A549 (cell line): ENCODE measurements at regions not wholly inside any gene's neighbourhood (a gene's known extent, or its start where the extent isn't known, plus 50 kb on each side); places are given as distances from the start of the nearest gene placed in this dataset.
A peak's percentile ranks its signal among the peaks of the same experiment; 100 is the strongest.

ENCODE experiments used
- ATAC-seq, 2 experiments: fragments of 200-7000 bp in 1 of 2; fragments of >200 bp in 1 of 2; cut with Nextera tagmentation in 1 of 2; cut with Tn5 transposase in 1 of 2; 3 replicates each; pipeline versions ENCODE4 v1.8.0 to v1.9.1; 2018 to 2020; ENCODE audit warnings: mild to moderate bottlenecking in 1 of 2, moderate library complexity in 1 of 2
- CTCF ChIA-PET: fragments of 300-600 bp; sonication (Branson Sonifier 250); formaldehyde crosslinking; extraction: SDS; loops from one replicate; lab custom pipeline; 2021; ENCODE audit warnings: antibody characterized with exemption, inconsistent platforms; lab: Yijun Ruan, JAX
- POLR2A ChIA-PET: fragments of 350-600 bp; formaldehyde crosslinking; extraction: SDS; loops from one replicate; lab custom pipeline; 2021; ENCODE audit warnings: antibody characterized with exemption, inconsistent platforms; lab: Yijun Ruan, JAX
- DNase-seq, 2 experiments: peaks; one replicate each; pipeline versions ENCODE4 v3.0.0 to v3.0.0-alpha.2; 2011 to 2016; ENCODE audit warnings: low read depth in 1 of 2, low spot score in 1 of 2
- FAIRE-seq: peaks from 2 replicates; lab custom pipeline; 2011; peaks lifted over from hg19 to GRCh38; lab: Jason Lieb, UNC
- H3K27ac ChIP-seq, 2 experiments: fragments of >200 bp; sonication (Bioruptor Twin); formaldehyde crosslinking; 3 replicates each; pipeline ENCODE4 v1.5.1; 2016 to 2017
- H3K4me1 ChIP-seq: fragments of >200 bp; sonication (Bioruptor Twin); formaldehyde crosslinking; 3 replicates; pipeline ENCODE4 v1.6.1; 2016
- H3K4me2 ChIP-seq: fragments of >200 bp; sonication (Bioruptor Twin); formaldehyde crosslinking; 3 replicates; pipeline ENCODE4 v1.6.1; 2016
- H3K4me3 ChIP-seq: fragments of >200 bp; sonication (Bioruptor Twin); formaldehyde crosslinking; 3 replicates; pipeline ENCODE4 v1.5.1; 2016
- H3K9me3 ChIP-seq: fragments of >200 bp; sonication (Bioruptor Twin); formaldehyde crosslinking; 3 replicates; pipeline ENCODE4 v1.6.1; 2016
- BCL3 ChIP-seq: fragments of >200 bp; sonication (Bioruptor Twin); formaldehyde crosslinking; IDR thresholded peaks from 3 replicates; pipeline ENCODE4 v1.6.1; 2016
- E2F6 ChIP-seq: IDR thresholded peaks from 2 replicates; pipeline ENCODE4 v1.6.1; 2012; ENCODE audit warnings: low read depth, borderline replicate concordance
- FOSL2 ChIP-seq, 2 experiments: fragments of 450-650 bp in 1 of 2; fragments of >200 bp in 1 of 2; sonication (Bioruptor Twin) in 1 of 2; formaldehyde crosslinking; IDR thresholded peaks; 2 replicates each; pipeline versions ENCODE4 v1.5.0 to v1.6.1; 2016 to 2020; ENCODE audit warnings: mild to moderate bottlenecking in 1 of 2, moderate library complexity in 1 of 2
- FOXS1 ChIP-seq: fragments of 250-450 bp; sonication (Bioruptor Pico); IDR thresholded peaks from 2 replicates; pipeline ENCODE4 v1.5.0; 2020; ENCODE audit warnings: mild to moderate bottlenecking, moderate library complexity
- KDM1A ChIP-seq: fragments of 200-600 bp; sonication (generic); IDR thresholded peaks from 2 replicates; pipeline ENCODE4 v1.6.1; 2016; ENCODE audit warnings: low read depth, mild to moderate bottlenecking
- MAFK ChIP-seq: fragments of 450-650 bp; IDR thresholded peaks from 2 replicates; pipeline ENCODE4 v1.6.1; 2014; ENCODE audit not compliant: partially characterized antibody
- MAX ChIP-seq: IDR thresholded peaks from 2 replicates; pipeline ENCODE4 v1.6.1; 2012
- NR3C1 ChIP-seq: fragments of >200 bp; sonication (Bioruptor Twin); formaldehyde crosslinking; IDR thresholded peaks from 3 replicates; pipeline ENCODE4 v1.6.1; 2017
- PHF8 ChIP-seq: fragments of 200-600 bp; sonication (generic); IDR thresholded peaks from 2 replicates; pipeline ENCODE4 v1.6.1; 2016; ENCODE audit warnings: low read depth, mild to moderate bottlenecking, antibody characterized with exemption, moderate library complexity, borderline replicate concordance
- POLR2AphosphoS2 ChIP-seq: conservative IDR thresholded peaks from 2 replicates; pipeline ENCODE4 v1.6.1; 2012; ENCODE audit warnings: low read length, improper control_type of control experiment, inconsistent platforms
- REST ChIP-seq: fragments of 200-600 bp; sonication (generic); IDR thresholded peaks from 2 replicates; pipeline ENCODE4 v1.6.1; 2016; ENCODE audit warnings: antibody characterized with exemption, mild to moderate bottlenecking, moderate library complexity
- ZC3H11A ChIP-seq: fragments of 450-650 bp; IDR thresholded peaks from 2 replicates; pipeline ENCODE4 v1.6.1; 2014; ENCODE audit warnings: antibody characterized with exemption, mild to moderate bottlenecking
- ZSCAN20 ChIP-seq: fragments of 250-450 bp; sonication (Bioruptor Pico); IDR thresholded peaks from 2 replicates; pipeline ENCODE4 v1.8.0; 2022; ENCODE audit warnings: mild to moderate bottlenecking, moderate library complexity
- whole genome bisulfite sequencing: methylation state at CpG from one replicate; pipeline ENCODE4 v1.1.6; 2017; ENCODE audit errors: missing lambda C conversion rate; 5-methylcytosine and 5-hydroxymethylcytosine counted together

- TF ChIP-seq POLR2AphosphoS2: no peak
- peak; percentile 53 for TF ChIP-seq MAFK
- TF ChIP-seq NR3C1: no peak
- no peak for TF ChIP-seq PHF8
- peak; percentile 43; the same call in 1 of the 2 replicates for TF ChIP-seq FOSL2 (IDR thresholded peaks at IDR 0.05)
- TF ChIP-seq FOSL2 (CRISPR knock-in tag; IDR thresholded peaks at IDR 0.05): peak; percentile 74; the same call in 1 of the 2 replicates
- TF ChIP-seq ZSCAN20 (CRISPR knock-in tag): no peak
- TF ChIP-seq KDM1A: no peak
Measured at GRCh38 chr17:37824534-37825485, 80.0 kb upstream of the HNF1B start (continued).

- no peaks in the 10 kb centered on the region for H3K9me3 ChIP-seq
- ChIA-PET POLR2A (interaction anchor here (1.3 kb wide), 1 partner anchor 79 kb away, joined by 7 read pairs; the partner anchor contains the start of gene HNF1B), CTCF (interaction anchor here (2.3 to 3.8 kb wide), 3 partner anchors 8 to 174 kb away, joined by 12 to 29 read pairs (median 14); no protein-coding TSS in a partner anchor)
- FAIRE-seq (no peak), ATAC-seq (no peak), DNase-seq (no peak)
- peaks cover 58% of the 10 kb centered on the region for H3K4me1 ChIP-seq
- H3K27ac ChIP-seq: peak overlapping the region; percentile 73 to 87
- no peak for TF ChIP-seq BCL3
- TF ChIP-seq E2F6: no peak
- TF ChIP-seq MAX: no peak
- no peak for TF ChIP-seq REST
- no peak overlapping the region for H3K4me3 ChIP-seq
- H3K4me2 ChIP-seq: peak overlapping the region; percentile 59; the same call in 1 of the 3 replicates
Measured at GRCh38 chr17:37823996-37824395, 79.1 kb upstream of the HNF1B start.

GRCh38 chr17:37820995-37821713, 76.3 kb upstream of the HNF1B start:
- no peak for FAIRE-seq
- no peak for TF ChIP-seq FOXS1 (CRISPR knock-in tag)
- peak; percentile 73 for TF ChIP-seq ZC3H11A
- TF ChIP-seq, all 56 proteins: peak for 1
- WGBS: 92% methylated on average over 5 of the region's 5 CpGs
- ChIA-PET POLR2A (no interaction called here), CTCF (interaction anchor here (1.0 to 10.6 kb wide), 5 partner anchors 28 to 172 kb away, joined by 3 to 137 read pairs (median 3); partner anchors contain the start of gene HNF1B)
- Histone ChIP-seq H3K4me2 (no peak overlapping the region), H3K9me3 (no peaks in the 10 kb centered on the region), H3K27ac (peak overlapping the region in 1 of 2 experiments; percentile 62; a peak in 3 of 6 replicates), H3K4me1 (peaks cover 61% of the 10 kb centered on the region), H3K4me3 (no peak overlapping the region)
- ATAC-seq (no peak), DNase-seq (no peak)
